Psoas muscle (tissue), 7 donors: ENCODE measurements at regions not wholly inside any gene's neighbourhood (a gene's known extent, or its start where the extent isn't known, plus 50 kb on each side); places are given as distances from the start of the nearest gene placed in this dataset.

Experiments
- ATAC-seq, 4 donors: fragments of 200-7000 bp; cut with Tn5 transposase; one replicate each; pipeline ENCODE4 v1.9.1; 2020; ENCODE audit warnings: moderate library complexity in 3 of 4, mild to moderate bottlenecking in 2 of 4
- DNase-seq, 2 donors: peaks; one replicate each; pipeline ENCODE4 v3.0.0-alpha.2; 2020
- H3K27ac ChIP-seq: fragments of 200-600 bp; one replicate; pipeline ENCODE4 v1.8.0; 2022
- H3K27me3 ChIP-seq, 3 donors: fragments of 200-600 bp in 1 of 3; one replicate each; pipeline versions ENCODE4 v1.6.1 to v1.8.0; 2013 to 2022; ENCODE audit warnings: low read length in 2 of 3, mild to moderate bottlenecking in 2 of 3, moderate library complexity in 1 of 3; ENCODE audit not compliant: insufficient read depth in 3 of 3
- H3K36me3 ChIP-seq, 2 donors: fragments of 200-600 bp in 1 of 2; one replicate each; pipeline versions ENCODE4 v1.6.1 to v1.8.0; 2013 to 2022; ENCODE audit warnings: low read depth in 1 of 2, mild to moderate bottlenecking in 1 of 2, moderate library complexity in 1 of 2; ENCODE audit not compliant: insufficient read depth in 1 of 2
- H3K4me1 ChIP-seq: fragments of 200-600 bp; one replicate; pipeline ENCODE4 v1.8.0; 2022
- H3K4me3 ChIP-seq: fragments of 200-600 bp; one replicate; pipeline ENCODE4 v1.8.0; 2022; ENCODE audit warnings: mild to moderate bottlenecking
- H3K9me3 ChIP-seq: fragments of 200-600 bp; one replicate; pipeline ENCODE4 v1.8.0; 2022
- CTCF ChIP-seq: fragments of 200-600 bp; IDR thresholded peaks from one replicate; pipeline ENCODE4 v1.8.0; 2022; ENCODE audit warnings: antibody characterized with exemption
- WGBS, 3 donors: extraction: QIAGEN DNeasy Blood & Tissue Kit; methylation state at CpG; one replicate each; pipeline versions ENCODE4 v1.1.6 to v1.1.7; 2013; 5-methylcytosine and 5-hydroxymethylcytosine counted together
- intact Hi-C, 2 donors: fragments of 100-400 bp; cut with DNase I; formaldehyde crosslinking; loops; one replicate each; pipeline versions ENCODE4 v1.11.0 to v1.14.2; 2022
- donor health status: healthy with polysubstance abuse.
- donor health status: DM: no; HTN: no; CAD: no; lungs with moderate emphysema.
- donor health status: Bipolar disorder and iron deficiency.
- donor health status: healthy.
- donor health status: DM: yes; HTN: yes; CAD: no.
- donor health status: DM: no; HTN: no; CAD: no.
- donor health status: DM: yes; HTN: yes; CAD: no.

- intact Hi-C loops = no loop called here
- Histone ChIP-seq H3K9me3 (no peaks in the 10 kb centered on the region), H3K4me3 (no peak overlapping the region), H3K4me1 (no peaks in the 10 kb centered on the region), H3K27ac (no peak overlapping the region), H3K36me3 (no peaks in the 10 kb centered on the region), H3K27me3 (no peaks in the 10 kb centered on the region)
- ATAC-seq = no peak
- DNase-seq = no peak
- TF ChIP-seq CTCF = no peak
- 92 to 93% (median 93%) methylated on average over 2 of the region's 2 CpGs for WGBS, 3 donors
Measured at GRCh38 chr21:19950347-19950746, 1047.9 kb upstream of the NCAM2 start.

DNA sequence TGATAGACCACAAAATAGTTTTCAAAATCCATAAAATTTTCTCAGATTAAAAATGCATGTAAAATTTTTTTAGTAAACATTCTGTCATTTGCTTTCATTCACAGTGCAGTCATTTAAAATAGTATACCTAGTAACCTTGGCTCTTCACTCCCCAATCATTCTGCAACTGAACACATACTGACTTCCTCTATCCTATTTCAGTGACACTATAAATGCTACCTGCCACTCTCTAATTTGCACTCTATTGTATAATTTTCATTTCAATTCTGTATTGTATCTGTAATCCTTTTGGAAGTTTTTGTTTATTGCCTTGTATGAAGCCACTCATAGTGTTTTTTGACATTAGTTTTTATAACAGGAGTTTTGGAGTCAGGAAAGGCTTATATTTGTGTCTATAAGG, 1029.1 kb upstream of the NCAM2 start:
- Histone ChIP-seq H3K27me3 (no peaks in the 10 kb centered on the region), H3K27ac (no peak overlapping the region), H3K9me3 (peaks cover 5% of the 10 kb centered on the region), H3K4me3 (no peak overlapping the region), H3K36me3 (no peaks in the 10 kb centered on the region), H3K4me1 (no peaks in the 10 kb centered on the region)
- intact Hi-C loops = no loop called here
- DNase-seq (no peak), ATAC-seq (no peak)
- TF ChIP-seq CTCF = no peak

DNA sequence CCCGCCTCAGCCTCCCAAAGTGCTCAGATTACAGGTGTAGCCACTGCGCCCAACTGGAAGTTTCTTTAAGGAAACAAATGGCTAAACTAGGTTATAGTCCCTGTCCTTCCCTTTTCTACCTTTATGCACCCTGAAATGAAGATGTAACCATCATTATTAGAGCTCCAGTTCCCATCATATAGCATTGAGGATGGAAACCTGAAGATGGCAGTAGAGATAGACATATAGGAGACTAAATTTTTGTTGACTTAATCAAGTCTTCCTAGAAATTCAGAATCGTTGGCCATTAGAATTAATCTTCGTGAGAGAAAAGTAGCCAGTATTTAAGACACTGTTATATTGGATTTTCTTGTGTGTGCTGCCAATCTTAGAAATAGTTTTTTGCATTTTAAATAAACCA, 1016.3 kb upstream of the NCAM2 start:
- Histone ChIP-seq H3K36me3 (no peaks in the 10 kb centered on the region), H3K27me3 (no peaks in the 10 kb centered on the region), H3K27ac (no peak overlapping the region), H3K9me3 (no peaks in the 10 kb centered on the region), H3K4me3 (no peak overlapping the region), H3K4me1 (no peaks in the 10 kb centered on the region)
- WGBS, 3 donors = 71 to 72% (median 72%) methylated on average over 4 of the region's 4 CpGs
- intact Hi-C loops = no loop called here
- no peak for TF ChIP-seq CTCF
- ATAC-seq (no peak), DNase-seq (no peak)

DNA sequence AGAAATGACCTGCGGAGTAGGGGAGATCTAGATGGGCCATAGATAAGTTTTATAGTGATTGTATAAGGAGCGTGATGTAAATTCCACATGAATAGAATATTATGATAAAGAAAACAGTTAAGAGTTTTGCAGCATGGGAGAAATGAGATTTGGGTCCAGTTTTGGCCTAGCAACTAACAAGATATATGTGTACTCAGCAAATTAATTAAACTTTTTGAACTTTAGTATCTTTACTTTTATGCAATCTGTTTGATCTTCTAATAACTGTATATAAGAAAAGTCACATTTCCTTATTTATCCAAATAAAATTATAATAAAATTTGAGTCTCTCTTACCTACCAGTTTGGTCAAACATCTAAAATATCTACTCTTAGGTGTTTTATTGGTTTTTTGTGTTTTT, 1011.8 kb upstream of the NCAM2 start:
- Histone ChIP-seq H3K27me3 (no peaks in the 10 kb centered on the region), H3K27ac (no peak overlapping the region), H3K4me1 (no peaks in the 10 kb centered on the region), H3K36me3 (no peaks in the 10 kb centered on the region), H3K9me3 (no peaks in the 10 kb centered on the region), H3K4me3 (no peak overlapping the region)
- ATAC-seq (no peak), DNase-seq (no peak)
- TF ChIP-seq CTCF = no peak
- 94 to 96% (median 96%) methylated on average over 2 of the region's 2 CpGs for WGBS, 3 donors
- intact Hi-C loops = no loop called here

- no peak overlapping the region for H3K4me3 ChIP-seq
- no peaks in the 10 kb centered on the region for H3K9me3 ChIP-seq
- TF ChIP-seq CTCF = no peak
- no peaks in the 10 kb centered on the region for H3K27me3 ChIP-seq
- no peak overlapping the region for H3K27ac ChIP-seq
- intact Hi-C loops = no loop called here
- no peaks in the 10 kb centered on the region for H3K36me3 ChIP-seq
- DNase-seq (no peak), ATAC-seq (no peak)
- no peaks in the 10 kb centered on the region for H3K4me1 ChIP-seq
- 87 to 88% (median 87%) methylated on average over 4 of the region's 4 CpGs for WGBS, 3 donors
Measured at GRCh38 chr21:19987671-19988070, 1010.5 kb upstream of the NCAM2 start.
